Breast epithelium (tissue), 3 donors: ENCODE measurements at regions not wholly inside any gene's neighbourhood (a gene's known extent, or its start where the extent isn't known, plus 50 kb on each side); places are given as distances from the start of the nearest gene placed in this dataset.

Experiments used
- CTCF ChIP-seq, 3 donors: fragments of 450-650 bp; IDR thresholded peaks; one replicate each; pipeline ENCODE4 v1.5.1; 2016 to 2017; ENCODE audit warnings: antibody characterized with exemption in 3 of 3, mild to moderate bottlenecking in 3 of 3, moderate library complexity in 3 of 3
- POLR2AphosphoS5 ChIP-seq, 3 donors: sonication (generic); formaldehyde crosslinking; IDR thresholded peaks; one replicate each; pipeline ENCODE4 v1.6.1; 2017; ENCODE audit warnings: antibody characterized with exemption in 3 of 3

GRCh38 chr9:12874395-12874794, 99.6 kb downstream of the LURAP1L start:
- TF ChIP-seq POLR2AphosphoS5 (IDR thresholded peaks at IDR 0.05) (no peak), CTCF (IDR thresholded peaks at IDR 0.05) (no peak)
